ENCODE measurements at regions not wholly inside any gene's neighbourhood (a gene's known extent, or its start where the extent isn't known, plus 50 kb on each side); places are given as distances from the start of the nearest gene placed in this dataset.

- TF ChIP-seq PLSCR1 (CRISPR knock-in tag; IDR thresholded peaks at IDR 0.05; ENCODE audit: borderline replicate concordance) (no peak), ZNF7 (CRISPR knock-in tag; IDR thresholded peaks at IDR 0.05) (no peak), ONECUT2 (CRISPR knock-in tag; IDR thresholded peaks at IDR 0.05) (no peak), PLRG1 (conservative IDR thresholded peaks at IDR 0.05) (no peak), ETV5 (CRISPR knock-in tag; IDR thresholded peaks at IDR 0.05; ENCODE audit: borderline replicate concordance) (peak; percentile 81), TCF7 (IDR thresholded peaks at IDR 0.05; ENCODE audit: low read depth) (no peak), ZNF672 (CRISPR knock-in tag; IDR thresholded peaks at IDR 0.05) (no peak), HNF4A (CRISPR knock-in tag; IDR thresholded peaks at IDR 0.05) (no peak), ZNF879 (CRISPR knock-in tag; IDR thresholded peaks at IDR 0.05) (no peak), ZNF710 (CRISPR knock-in tag; IDR thresholded peaks at IDR 0.05; ENCODE audit: borderline replicate concordance) (no peak), ADNP (CRISPR knock-in tag; IDR thresholded peaks at IDR 0.05) (no peak), AGO1 (IDR thresholded peaks at IDR 0.05; ENCODE audit: low read depth, low read length, poor library complexity, severe bottlenecking) (no peak), HIC2 (CRISPR knock-in tag; IDR thresholded peaks at IDR 0.05; ENCODE audit: low read depth) (no peak), HNRNPL (IDR thresholded peaks at IDR 0.05; ENCODE audit: low read depth, low read length) (no peak), IKZF5 (CRISPR knock-in tag; IDR thresholded peaks at IDR 0.05) (no peak), ZNF550 (CRISPR knock-in tag; IDR thresholded peaks at IDR 0.05; ENCODE audit: borderline replicate concordance) (no peak), SUZ12 (IDR thresholded peaks at IDR 0.05; ENCODE audit: low read depth, low read length) (no peak), ZNF589 (CRISPR knock-in tag; conservative IDR thresholded peaks at IDR 0.05) (no peak), ZNF34 (CRISPR knock-in tag; IDR thresholded peaks at IDR 0.05; ENCODE audit: borderline replicate concordance) (no peak)
Observed at GRCh38 chr10:32139223-32140073, 83.2 kb upstream of the KIF5B start (continued).
